H1 (cell line): ENCODE measurements at regions not wholly inside any gene's neighbourhood (a gene's known extent, or its start where the extent isn't known, plus 50 kb on each side); places are given as distances from the start of the nearest gene placed in this dataset.

Experiments
- CTCF ChIA-PET: fragments of 300-600 bp; sonication (Branson Sonifier 250); formaldehyde crosslinking; loops from one replicate; lab custom pipeline; 2021; ENCODE audit not compliant: partially characterized antibody; lab: Charles Lee
- POLR2A ChIA-PET: fragments of 300-600 bp; sonication (Branson Sonifier 250); formaldehyde crosslinking; loops from one replicate; lab custom pipeline; 2021; ENCODE audit warnings: inconsistent platforms; ENCODE audit not compliant: partially characterized antibody; lab: Charles Lee
- DNase-seq, 2 experiments: peaks; one replicate each; pipeline versions ENCODE4 v3.0.0 to v3.0.0-alpha.2; 2010 to 2022; ENCODE audit warnings: low spot score in 2 of 2, low read depth in 1 of 2, mixed read lengths in 1 of 2
- FAIRE-seq: peaks from 2 replicates; lab custom pipeline; 2011; peaks lifted over from hg19 to GRCh38; lab: Jason Lieb, UNC
- H2AFZ ChIP-seq: 2 replicates; pipeline ENCODE4 v1.8.1; 2012; ENCODE audit warnings: low read length, inconsistent platforms
- H2AK5ac ChIP-seq: 2 replicates; pipeline ENCODE4 v1.6.1; 2013; ENCODE audit warnings: low read depth, low read length
- H2BK120ac ChIP-seq: replicated peaks from 2 replicates; pipeline ENCODE3; 2013; ENCODE audit warnings: low read depth, low read length, inconsistent platforms
- H2BK12ac ChIP-seq: 2 replicates; pipeline ENCODE4 v1.6.1; 2013; ENCODE audit warnings: low read depth, low read length
- H2BK15ac ChIP-seq: 2 replicates; pipeline ENCODE4 v1.6.1; 2013; ENCODE audit warnings: low read length
- H2BK20ac ChIP-seq: 2 replicates; pipeline ENCODE4 v1.6.1; 2013; ENCODE audit warnings: low read length
- H2BK5ac ChIP-seq: 2 replicates; pipeline ENCODE4 v1.6.1; 2013; ENCODE audit warnings: low read depth, low read length
- H3K14ac ChIP-seq: 2 replicates; pipeline ENCODE4 v1.6.1; 2013; ENCODE audit warnings: inconsistent platforms; ENCODE audit not compliant: insufficient read length
- H3K18ac ChIP-seq: 2 replicates; pipeline ENCODE4 v1.6.1; 2013; ENCODE audit warnings: low read length; ENCODE audit errors: extremely low read depth
- H3K23ac ChIP-seq: 2 replicates; pipeline ENCODE4 v1.6.1; 2013; ENCODE audit warnings: inconsistent platforms; ENCODE audit not compliant: insufficient read length
- H3K23me2 ChIP-seq: 2 replicates; pipeline ENCODE4 v1.6.1; 2013; ENCODE audit warnings: low read depth, low read length
- H3K27ac ChIP-seq: 2 replicates; pipeline ENCODE4 v1.6.1; 2011; ENCODE audit warnings: low read depth, low read length, inconsistent platforms
- H3K27me3 ChIP-seq, 4 experiments: replicated peaks in 1 of 4; 1 replicate in 1 of 4; 2 replicates in 3 of 4; pipeline versions ENCODE4 v1.6.1 to v1.8.1; 2011 to 2013; ENCODE audit warnings: low read length in 3 of 4, mild to moderate bottlenecking in 3 of 4, inconsistent platforms in 2 of 4, mixed read lengths in 2 of 4, moderate library complexity in 1 of 4; ENCODE audit not compliant: control insufficient read depth in 3 of 4, insufficient read depth in 3 of 4; ENCODE audit errors: extremely low read depth in 1 of 4
- H3K36me3 ChIP-seq, 4 experiments: 2 replicates each; pipeline versions ENCODE4 v1.6.1 to v1.8.1; 2011 to 2013; ENCODE audit warnings: mild to moderate bottlenecking in 4 of 4, low read length in 3 of 4, moderate library complexity in 2 of 4, control low read depth in 1 of 4, inconsistent platforms in 1 of 4; ENCODE audit not compliant: insufficient read depth in 4 of 4, control insufficient read depth in 2 of 4
- H3K4ac ChIP-seq: replicated peaks from 2 replicates; pipeline ENCODE3; 2013; ENCODE audit warnings: low read length, low read depth, mixed read lengths, inconsistent platforms; ENCODE audit not compliant: insufficient read length
- H3K4me1 ChIP-seq, 4 experiments: replicated peaks in 1 of 4; 1 replicate in 1 of 4; 2 replicates in 3 of 4; pipeline versions ENCODE4 v1.6.1 to v1.8.1; 2011 to 2013; ENCODE audit warnings: low read length in 3 of 4, inconsistent platforms in 2 of 4, mixed read lengths in 1 of 4; ENCODE audit not compliant: insufficient read depth in 4 of 4, control insufficient read depth in 3 of 4
- H3K4me2 ChIP-seq, 2 experiments: 2 replicates each; pipeline versions ENCODE4 v1.6.1 to v1.8.1; 2011 to 2013; ENCODE audit warnings: low read depth in 2 of 2, low read length in 2 of 2, control low read depth in 1 of 2, inconsistent platforms in 1 of 2, mild to moderate bottlenecking in 1 of 2; ENCODE audit not compliant: insufficient read depth in 1 of 2
- H3K4me3 ChIP-seq, 4 experiments: fragments of 200-600, 300-600 bp in 1 of 4; sonication (generic), shearing (Covaris generic), sonication (Bioruptor Twin) in 1 of 4; 2 replicates each; pipeline versions ENCODE4 v1.5.1 to v1.8.1; 2011 to 2016; ENCODE audit warnings: low read length in 4 of 4, low read depth in 3 of 4, control low read depth in 2 of 4, inconsistent platforms in 2 of 4, mild to moderate bottlenecking in 2 of 4, mixed read lengths in 1 of 4, moderate library complexity in 1 of 4; ENCODE audit not compliant: insufficient read depth in 2 of 4; ENCODE audit errors: extremely low read depth in 1 of 4
- H3K56ac ChIP-seq: replicated peaks from 2 replicates; pipeline ENCODE3; 2013; ENCODE audit warnings: low read depth, mild to moderate bottlenecking, mixed read lengths, low read length, inconsistent platforms; ENCODE audit not compliant: insufficient read length
- H3K79me1 ChIP-seq: 2 replicates; pipeline ENCODE4 v1.6.1; 2013; ENCODE audit warnings: low read depth, low read length, control low read depth
- H3K79me2 ChIP-seq, 2 experiments: 2 replicates each; pipeline versions ENCODE4 v1.6.1 to v1.8.1; 2012 to 2013; ENCODE audit warnings: low read length in 2 of 2, mild to moderate bottlenecking in 2 of 2, inconsistent platforms in 1 of 2; ENCODE audit not compliant: insufficient read depth in 2 of 2, control insufficient read depth in 1 of 2
- H3K9ac ChIP-seq, 4 experiments: replicated peaks in 1 of 4; 1 replicate in 1 of 4; 2 replicates in 3 of 4; pipeline versions ENCODE4 v1.6.1 to v1.8.1; 2011 to 2013; ENCODE audit warnings: low read depth in 3 of 4, low read length in 3 of 4, control low read depth in 2 of 4, mild to moderate bottlenecking in 2 of 4, moderate library complexity in 2 of 4, inconsistent platforms in 1 of 4; ENCODE audit errors: extremely low read depth in 1 of 4
- H3K9me3 ChIP-seq, 2 experiments: 2 replicates each; pipeline versions ENCODE4 v1.6.1 to v1.8.1; 2012 to 2013; ENCODE audit warnings: mild to moderate bottlenecking in 2 of 2, moderate library complexity in 2 of 2, control low read depth in 1 of 2, inconsistent platforms in 1 of 2, low read depth in 1 of 2, low read length in 1 of 2, mixed read lengths in 1 of 2; ENCODE audit not compliant: insufficient read depth in 2 of 2
- H4K20me1 ChIP-seq, 2 experiments: replicated peaks in 1 of 2; 2 replicates each; pipeline versions ENCODE3 to v1.8.1; 2011 to 2013; ENCODE audit warnings: inconsistent platforms in 2 of 2, low read length in 2 of 2, mild to moderate bottlenecking in 1 of 2; ENCODE audit not compliant: insufficient read depth in 2 of 2, control insufficient read depth in 1 of 2
- H4K5ac ChIP-seq: 2 replicates; pipeline ENCODE4 v1.6.1; 2013; ENCODE audit warnings: low read length, low read depth, mixed read lengths, inconsistent platforms; ENCODE audit not compliant: insufficient read length
- H4K8ac ChIP-seq: 2 replicates; pipeline ENCODE4 v1.8.0; 2013; ENCODE audit warnings: mild to moderate bottlenecking, moderate library complexity, low read length, inconsistent platforms; ENCODE audit not compliant: insufficient read depth; ENCODE audit errors: extremely low read depth
- H4K91ac ChIP-seq: replicated peaks from 2 replicates; pipeline ENCODE3; 2013; ENCODE audit warnings: low read length, mixed read lengths, inconsistent platforms; ENCODE audit not compliant: insufficient read length
- EZH2 ChIP-seq: fragments of 200-600 bp; sonication (generic); IDR thresholded peaks from 2 replicates; pipeline ENCODE4 v1.7.1; 2012; ENCODE audit warnings: low read depth, mild to moderate bottlenecking, moderate library complexity, low read length, inconsistent platforms; ENCODE audit not compliant: severe bottlenecking
- MAFK ChIP-seq: IDR thresholded peaks from 2 replicates; pipeline ENCODE4 v1.6.1; 2012; ENCODE audit warnings: low read depth, mild to moderate bottlenecking, improper control_type of control experiment, low read length
- NRF1 ChIP-seq: IDR thresholded peaks from 2 replicates; pipeline ENCODE4 v1.6.1; 2011; ENCODE audit warnings: mild to moderate bottlenecking, low read depth, low read length, improper control_type of control experiment
- PHF8 ChIP-seq: fragments of 200-600 bp; sonication (generic); conservative IDR thresholded peaks from 2 replicates; pipeline ENCODE4 v1.7.1; 2012; ENCODE audit warnings: low read depth, mild to moderate bottlenecking, inconsistent platforms, low read length, moderate library complexity
- SP1 ChIP-seq: IDR thresholded peaks from 2 replicates; pipeline ENCODE4 v1.6.1; 2011; ENCODE audit warnings: low read depth, low read length
- TAF7 ChIP-seq: optimal IDR thresholded peaks from 2 replicates; pipeline ENCODE3; 2011; ENCODE audit warnings: low read depth, mild to moderate bottlenecking, inconsistent platforms, low read length, moderate library complexity, borderline replicate concordance
- WGBS, 2 experiments: shearing (Covaris generic) in 1 of 2; methylation state at CpG; one replicate each; pipeline versions ENCODE4 v1.1.6 to v1.1.7; 2013 to 2015; ENCODE audit warnings: low lambda C conversion rate in 2 of 2, mixed read lengths in 2 of 2, inconsistent platforms in 1 of 2, low coverage in 1 of 2, missing lambda C conversion rate in 1 of 2; ENCODE audit not compliant: insufficient replicate concordance in 2 of 2, insufficient coverage in 1 of 2, insufficient read length in 1 of 2; ENCODE audit errors: extremely low coverage in 1 of 2, missing lambda C conversion rate in 1 of 2; 5-methylcytosine and 5-hydroxymethylcytosine counted together

GRCh38 chr13:34256236-34256635, 438.3 kb downstream of the RFC3 start:
- CTCF ChIA-PET = no interaction called here

More at GRCh38 chr13:34256236-34256635, 438.3 kb downstream of the RFC3 start:
- Histone ChIP-seq H3K14ac (no peak overlapping the region), H3K23me2 (no peaks in the 10 kb centered on the region), H3K18ac (no peak overlapping the region), H3K4me2 (no peak overlapping the region), H3K36me3 (no peaks in the 10 kb centered on the region), H3K79me1 (no peaks in the 10 kb centered on the region), H3K79me2 (no peaks in the 10 kb centered on the region), H4K5ac (no peak overlapping the region), H2BK15ac (no peak overlapping the region), H3K4ac (no peak overlapping the region), H2AK5ac (no peak overlapping the region), H4K8ac (no peak overlapping the region), H3K27me3 (no peaks in the 10 kb centered on the region), H3K9me3 (0 out of 4 replicates have a peak, but pooled peaks cover 2 to 3% of the 10 kb centered on the region in 2 experiments), H4K20me1 (no peaks in the 10 kb centered on the region), H3K4me3 (no peak overlapping the region), H2AFZ (no peak overlapping the region), H3K56ac (no peak overlapping the region), H3K27ac (no peak overlapping the region), H2BK120ac (no peak overlapping the region), H3K4me1 (no peaks in the 10 kb centered on the region), H4K91ac (no peak overlapping the region), H2BK20ac (no peak overlapping the region), H3K9ac (no peak overlapping the region), H2BK5ac (no peak overlapping the region), H3K23ac (no peak overlapping the region), H2BK12ac (no peak overlapping the region)
- TF ChIP-seq SP1 (no peak), EZH2 (no peak), PHF8 (no peak), NRF1 (no peak), MAFK (no peak), TAF7 (no peak)
- POLR2A ChIA-PET = no interaction called here
- WGBS, 2 experiments = 83% methylated on average over 2 of the region's 2 CpGs; no CpG with 5 or more reads in 1 of the 2 experiments
- no peak for DNase-seq
- FAIRE-seq = no peak
